NK-92 (cell line): ENCODE measurements at regions not wholly inside any gene's neighbourhood (a gene's known extent, or its start where the extent isn't known, plus 50 kb on each side); places are given as distances from the start of the nearest gene placed in this dataset.

Experiments used
- DNase-seq: peaks from one replicate; lab custom pipeline; 2025; ENCODE audit not compliant: unreplicated experiment; lab: John Stamatoyannopoulos, UW

- no peak for DNase-seq
Measured at GRCh38 chrX:39927380-39927779, 170.4 kb downstream of the BCOR start.

- DNase-seq, result no peak
Measured at GRCh38 chrX:39928704-39929378, 168.9 kb downstream of the BCOR start.

- DNase-seq, result no peak
Measured at GRCh38 chrX:39929379-39930025, 168.3 kb downstream of the BCOR start.

DNA sequence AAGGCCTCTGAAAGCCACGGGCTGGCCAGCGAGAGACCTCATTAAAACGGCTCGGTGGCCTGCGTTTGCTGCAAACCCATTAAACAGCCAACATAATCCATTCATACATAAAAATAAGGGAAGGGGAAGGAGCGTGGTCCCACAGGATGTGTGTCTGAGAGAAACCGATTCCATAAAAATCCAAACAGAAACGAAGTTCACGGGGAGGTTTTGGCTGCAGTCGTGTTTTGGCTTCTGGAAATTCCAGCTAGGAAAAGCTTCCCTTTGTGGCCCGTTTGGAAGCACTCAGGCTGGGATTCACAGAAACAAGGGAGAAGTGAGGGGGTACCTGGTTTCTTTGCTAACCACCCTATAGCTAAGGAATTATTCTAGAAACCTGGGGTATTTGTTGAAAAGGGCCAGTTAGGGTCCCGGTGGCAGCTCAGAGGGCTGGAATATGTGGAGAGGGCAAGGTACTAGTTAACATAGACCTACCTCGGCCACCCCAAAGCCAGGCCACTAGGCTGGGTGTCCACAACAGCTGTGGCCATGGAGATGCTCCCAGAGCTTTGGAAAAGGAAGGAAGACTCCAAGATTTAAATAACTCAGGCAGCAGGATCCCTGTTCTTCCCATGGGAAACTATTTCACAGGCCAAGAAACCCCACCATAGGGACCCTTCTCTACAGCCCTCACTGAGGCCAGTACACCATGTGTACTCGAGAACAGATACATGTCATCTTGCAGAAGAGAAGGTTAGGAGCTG is 166.8 kb downstream of the BCOR start:
- no peak for DNase-seq

DNA sequence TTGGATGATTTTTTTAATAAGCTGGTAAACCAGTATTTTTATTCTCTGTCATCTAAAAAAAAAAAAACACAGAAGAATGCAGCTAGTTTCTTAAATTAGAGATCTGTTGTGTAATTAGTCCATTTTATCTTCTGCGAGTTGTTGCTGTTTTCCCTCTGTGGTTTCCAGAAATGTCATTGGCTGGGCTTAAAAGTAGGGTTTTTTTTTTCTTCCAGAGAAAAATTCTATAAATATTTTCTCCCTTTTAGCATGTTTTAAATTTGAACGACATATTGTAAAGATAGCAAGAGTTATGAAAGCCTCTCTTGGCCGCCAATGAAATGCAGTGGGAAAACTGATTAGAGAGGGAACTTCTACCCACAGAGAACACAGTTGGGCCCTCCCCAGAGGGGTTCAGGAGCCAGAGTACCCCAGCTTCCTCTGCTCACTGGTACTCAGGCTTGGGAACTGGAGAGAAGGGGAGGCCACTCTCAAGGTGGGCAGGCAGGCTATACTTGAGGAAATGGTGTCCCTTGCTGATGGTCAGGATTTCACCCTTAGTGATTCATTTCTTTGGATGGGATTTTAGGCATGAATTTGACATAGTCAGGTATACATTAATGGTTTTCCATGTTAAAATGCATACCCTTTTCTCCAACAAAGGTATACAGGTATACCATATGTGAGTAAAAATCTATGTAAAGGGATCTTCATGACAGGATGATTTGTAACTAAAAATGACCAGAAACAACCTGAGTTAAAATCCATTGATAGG is 166.1 kb downstream of the BCOR start:
- no peak for DNase-seq

GRCh38 chrX:39935411-39936064 is 162.2 kb downstream of the BCOR start:
- DNase-seq, result no peak

DNA sequence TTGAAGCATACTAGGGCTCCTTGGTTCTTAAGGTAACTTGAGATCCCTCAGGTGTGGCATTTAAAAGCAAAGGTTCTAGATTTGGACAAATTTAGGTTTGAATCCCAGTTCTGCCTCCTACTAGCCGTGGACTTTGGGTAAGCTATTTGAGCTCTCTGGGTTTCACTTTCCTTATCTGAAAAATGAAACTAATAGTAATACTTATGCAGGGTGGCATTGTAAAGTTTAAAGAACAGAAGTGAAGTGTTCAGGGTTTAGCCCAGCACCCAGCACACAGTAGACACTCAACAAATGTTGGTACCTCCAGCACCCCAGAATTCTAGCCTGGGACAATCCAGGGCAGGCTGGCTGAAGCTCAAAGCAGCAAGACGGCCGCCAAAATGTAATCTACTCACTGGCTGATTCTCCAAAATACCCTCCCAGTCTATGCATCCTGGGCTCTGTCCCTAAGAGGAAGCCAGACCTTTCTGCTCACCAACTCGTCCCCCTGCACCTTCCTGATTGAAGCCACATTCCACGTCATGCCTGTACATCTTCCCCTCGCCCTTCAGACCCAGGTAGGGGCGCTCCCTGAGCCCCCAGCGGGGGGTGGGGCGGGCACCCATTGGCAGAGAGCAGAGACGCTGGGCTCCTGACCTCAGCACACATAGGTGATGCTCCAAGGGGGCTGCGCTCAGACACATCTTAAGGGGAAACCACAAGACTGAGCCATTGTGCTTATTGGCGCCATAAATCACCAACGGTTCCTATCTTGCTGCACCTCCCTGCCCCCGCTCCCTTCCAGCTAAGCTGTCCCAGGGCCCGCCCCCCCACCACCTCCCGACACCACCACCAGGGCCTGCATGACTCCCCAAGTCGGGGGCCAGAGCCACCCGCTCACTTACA is 160.6 kb downstream of the BCOR start:
- no peak for DNase-seq

- no peak for DNase-seq
Measured at GRCh38 chrX:39938466-39938865, 159.3 kb downstream of the BCOR start.

DNA sequence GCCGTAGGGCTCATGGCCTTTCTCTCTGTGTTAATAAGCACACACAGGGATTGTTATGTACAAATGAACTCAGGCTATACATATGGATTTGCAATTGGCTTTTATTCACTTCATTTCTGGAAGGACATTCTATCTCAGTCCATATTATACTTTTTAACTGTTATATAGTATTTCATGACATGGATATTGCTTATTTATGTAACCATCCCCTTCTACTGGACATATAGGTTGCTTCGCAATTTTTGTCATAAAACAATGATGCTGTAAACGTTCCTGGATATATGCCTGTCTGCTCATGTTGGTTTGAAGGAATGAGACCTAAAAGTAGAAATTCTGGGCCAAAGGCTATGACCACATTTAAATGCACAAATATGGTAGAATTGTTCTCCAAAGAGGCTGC is 158.1 kb downstream of the BCOR start:
- no peak for DNase-seq

- DNase-seq, result no peak
Measured at GRCh38 chrX:39941332-39941920, 156.3 kb downstream of the BCOR start.

GRCh38 chrX:39944416-39944815 is 153.3 kb downstream of the BCOR start:
- no peak for DNase-seq

DNA sequence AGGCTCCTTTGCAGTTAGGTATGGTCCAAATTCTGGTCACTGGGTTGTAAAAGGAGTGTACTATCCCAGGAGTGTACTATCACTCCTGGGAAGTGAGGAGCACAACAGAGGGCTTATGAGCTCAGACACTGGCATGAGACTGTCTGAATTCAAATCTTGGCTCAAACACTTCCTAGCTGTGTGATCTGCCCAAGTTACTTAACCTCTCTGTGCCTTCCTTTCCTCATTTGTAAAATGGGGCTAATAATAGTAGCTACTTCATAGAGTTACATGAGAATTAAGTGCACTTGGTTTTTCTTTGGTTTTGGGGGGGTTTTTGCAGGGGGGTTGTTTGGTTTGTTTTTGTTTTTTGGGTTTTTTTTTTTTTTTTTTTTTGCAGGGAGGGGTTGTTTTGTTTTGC is 152.0 kb downstream of the BCOR start:
- DNase-seq, result no peak

DNA sequence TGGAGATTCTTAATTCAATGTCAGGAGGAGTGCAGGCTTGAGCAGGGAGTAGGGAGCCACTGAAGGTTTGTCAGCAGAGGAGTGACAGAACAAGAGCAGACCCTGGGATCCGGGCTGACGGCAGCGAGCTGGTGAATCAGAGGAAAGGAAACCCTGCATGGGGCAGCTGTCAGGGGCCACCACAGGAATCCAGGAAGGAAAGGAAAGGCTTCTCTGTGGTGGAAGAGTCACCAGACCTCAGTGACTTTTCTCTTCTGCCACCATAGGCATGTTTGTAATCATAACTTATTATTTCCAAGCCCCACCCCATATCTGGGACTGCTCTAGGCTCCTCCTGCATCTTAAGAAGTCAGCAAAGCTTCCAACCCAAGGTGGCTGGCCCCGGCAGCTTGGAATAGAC is 150.9 kb downstream of the BCOR start:
- no peak for DNase-seq

DNA sequence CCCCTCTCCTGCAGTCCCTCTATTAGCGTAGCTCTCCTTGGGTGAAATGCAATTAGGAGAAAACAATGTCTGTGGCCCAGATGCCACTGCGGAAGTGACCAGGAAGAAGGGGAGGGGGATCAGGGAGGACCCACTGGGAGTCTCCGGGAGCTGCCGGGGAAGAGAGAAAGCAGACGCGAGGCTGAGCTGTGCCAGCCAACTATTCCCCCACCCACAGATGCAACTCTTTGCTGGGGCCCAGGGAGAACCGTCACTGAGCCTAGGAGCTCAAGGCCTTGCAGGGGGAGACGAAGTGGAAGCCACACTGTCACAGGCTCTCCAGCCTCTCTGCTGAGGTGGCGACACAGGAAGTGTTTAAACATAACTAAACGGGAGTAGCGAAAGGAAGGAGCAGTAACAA is 149.2 kb downstream of the BCOR start:
- DNase-seq, result no peak

GRCh38 chrX:39950018-39950688 is 147.6 kb downstream of the BCOR start:
- DNase-seq, result no peak

DNA sequence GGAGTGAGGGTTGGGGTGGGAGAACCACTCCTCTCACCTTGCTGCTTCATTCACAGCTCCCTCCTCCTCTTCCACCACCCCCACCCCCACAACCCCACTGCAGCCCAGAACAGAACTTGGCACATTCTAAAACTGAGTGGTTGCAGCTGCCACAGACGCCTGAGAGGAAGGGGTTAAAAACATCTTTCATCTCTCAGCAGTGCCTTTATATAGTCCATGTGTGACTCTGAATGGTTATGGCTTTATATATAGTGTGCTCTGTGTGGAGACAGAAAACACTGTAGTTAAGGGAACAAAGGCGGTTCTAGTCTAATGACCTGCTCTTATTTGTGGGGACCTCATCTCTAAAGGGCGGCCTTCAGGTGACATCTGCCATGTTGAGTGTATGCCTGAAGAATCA is 144.8 kb downstream of the BCOR start:
- no peak for DNase-seq

- no peak for DNase-seq
Measured at GRCh38 chrX:39953879-39954278, 143.9 kb downstream of the BCOR start.

- DNase-seq, result no peak
Measured at GRCh38 chrX:39954851-39955250, 142.9 kb downstream of the BCOR start.

DNA sequence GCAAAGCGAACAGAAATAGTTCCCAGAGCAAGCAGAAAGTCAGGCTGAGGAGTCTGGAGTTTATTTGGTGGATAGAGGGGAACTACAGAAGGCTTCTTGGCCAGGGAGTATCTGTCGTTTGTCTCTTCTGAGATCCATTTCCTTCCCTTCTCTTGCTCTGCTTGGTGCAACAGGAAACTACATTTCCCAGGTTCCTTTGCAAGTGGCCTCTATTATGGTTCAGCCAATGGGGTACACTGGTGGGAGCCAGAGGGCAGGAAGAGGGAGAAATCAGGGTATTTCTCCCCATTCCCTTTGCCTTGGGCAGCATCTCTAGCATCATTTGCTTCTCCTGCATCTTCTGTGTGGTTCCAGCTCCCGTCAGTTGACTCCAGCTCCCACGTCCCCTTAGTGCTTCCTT is 142.1 kb downstream of the BCOR start:
- no peak for DNase-seq
